HG03175 (cell line): ENCODE measurements at regions not wholly inside any gene's neighbourhood (a gene's known extent, or its start where the extent isn't known, plus 50 kb on each side); places are given as distances from the start of the nearest gene placed in this dataset.

ENCODE experiments used
- ATAC-seq: cut with Tn5 transposase; IDR thresholded peaks from one replicate; pipeline ENCODE4 v1.9.1; 2021; ENCODE audit warnings: mild to moderate bottlenecking, moderate library complexity; ENCODE audit not compliant: unreplicated experiment

DNA sequence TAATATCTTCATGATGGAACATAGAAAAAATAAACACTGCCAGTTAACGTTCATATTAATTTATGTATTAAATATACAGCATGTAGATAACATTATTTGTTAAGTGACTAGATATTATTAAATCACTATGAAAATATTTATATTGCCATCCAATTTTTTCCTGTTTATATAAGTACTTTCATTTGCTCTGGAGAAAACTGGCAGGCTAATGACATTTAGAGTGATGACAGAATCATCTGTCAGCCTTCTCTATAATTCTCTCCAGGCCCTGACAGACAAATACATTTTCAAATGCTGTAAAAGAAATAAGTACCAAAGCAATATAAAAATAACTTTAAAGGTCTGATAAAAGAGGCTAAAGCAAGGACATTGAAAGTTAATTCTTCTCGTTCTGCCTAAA, 2556.7 kb upstream of the PCDH20 start:
- ATAC-seq: no peak

DNA sequence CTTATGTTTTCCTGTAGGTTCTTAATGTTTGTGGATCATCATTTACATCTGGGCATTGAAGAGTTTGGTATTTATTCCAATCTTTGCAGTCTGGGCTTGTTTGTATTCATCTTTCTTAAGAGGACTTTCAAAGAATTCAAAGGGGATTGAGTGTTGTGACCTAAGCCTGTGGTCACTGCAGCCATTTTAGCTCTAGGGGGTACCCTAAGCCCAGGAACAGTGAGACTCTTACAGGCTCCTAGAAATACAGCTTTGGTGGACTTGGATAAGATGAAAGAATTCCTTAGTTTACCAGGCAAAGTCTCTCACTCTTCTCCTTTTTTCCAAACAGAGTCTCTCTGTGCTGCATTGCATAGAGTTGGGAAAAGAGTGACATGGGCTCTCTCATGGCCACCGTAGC, 2539.0 kb upstream of the PCDH20 start:
- no peak for ATAC-seq

DNA sequence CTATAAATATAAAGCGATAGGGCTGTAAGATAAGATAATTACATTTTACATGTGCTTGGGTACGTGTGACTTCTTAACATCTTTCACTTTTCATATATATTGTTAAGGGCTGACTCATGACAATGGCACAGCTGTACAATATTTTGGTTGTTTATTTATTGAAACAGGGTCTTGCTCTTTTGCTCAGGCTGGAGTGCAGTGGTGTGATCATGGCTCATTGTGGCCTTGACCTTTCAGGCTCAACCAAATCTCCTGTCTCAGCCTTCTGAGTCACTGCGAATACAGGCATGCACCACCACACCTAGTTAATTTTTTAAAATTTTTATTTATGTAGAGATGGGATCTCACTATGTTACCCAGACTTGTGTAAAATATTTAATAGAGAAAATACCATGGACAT, 2532.4 kb upstream of the PCDH20 start:
- ATAC-seq: no peak

- ATAC-seq: no peak
These were observed 2529.3 kb upstream of the PCDH20 start for GRCh38 chr13:63944911-63945310.

- no peak for ATAC-seq
These were observed 2526.7 kb upstream of the PCDH20 start for GRCh38 chr13:63942372-63942771.

GRCh38 chr13:63938851-63939250, 2523.2 kb upstream of the PCDH20 start:
- no peak for ATAC-seq

DNA sequence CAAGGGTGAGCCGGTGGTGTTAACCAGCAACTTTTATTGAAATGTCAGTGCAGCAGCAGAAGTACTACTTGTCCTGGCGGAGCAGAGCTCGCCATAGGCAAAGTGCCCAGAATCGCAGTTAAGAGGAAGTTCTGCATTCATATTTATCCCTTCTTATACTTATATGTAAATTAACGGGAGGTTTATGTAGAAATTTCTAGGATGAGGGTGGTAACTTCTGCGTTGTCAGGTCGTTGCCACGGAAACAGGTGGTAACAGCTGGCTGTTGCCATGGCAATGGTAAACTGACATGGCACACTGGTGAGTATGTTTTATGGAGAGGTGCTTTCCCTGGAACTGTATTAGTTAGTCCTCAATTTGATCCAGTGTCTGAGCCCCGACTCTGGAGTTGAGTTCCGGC, 2494.9 kb upstream of the PCDH20 start:
- ATAC-seq: no peak

GRCh38 chr13:63909726-63910375, 2494.2 kb upstream of the PCDH20 start:
- ATAC-seq: no peak

DNA sequence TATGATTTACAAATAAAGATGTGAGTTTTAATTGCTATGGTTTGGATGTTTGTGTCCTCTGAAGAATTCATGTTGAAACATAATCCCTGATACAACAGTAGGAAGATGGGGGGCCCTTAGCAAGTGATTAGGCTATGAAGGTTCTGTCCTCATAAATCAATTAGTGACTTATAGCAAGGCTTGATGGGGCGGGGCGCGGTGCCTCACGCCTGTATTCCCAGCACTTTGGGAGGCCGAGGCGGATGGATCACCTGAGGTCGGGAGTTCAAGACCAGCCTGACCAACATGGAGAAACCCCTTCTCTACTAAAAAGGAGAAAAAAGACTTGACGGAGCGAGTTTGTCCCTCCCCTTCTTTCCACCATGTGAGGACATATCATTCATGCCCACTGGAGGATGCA, 2486.5 kb upstream of the PCDH20 start:
- no peak for ATAC-seq

DNA sequence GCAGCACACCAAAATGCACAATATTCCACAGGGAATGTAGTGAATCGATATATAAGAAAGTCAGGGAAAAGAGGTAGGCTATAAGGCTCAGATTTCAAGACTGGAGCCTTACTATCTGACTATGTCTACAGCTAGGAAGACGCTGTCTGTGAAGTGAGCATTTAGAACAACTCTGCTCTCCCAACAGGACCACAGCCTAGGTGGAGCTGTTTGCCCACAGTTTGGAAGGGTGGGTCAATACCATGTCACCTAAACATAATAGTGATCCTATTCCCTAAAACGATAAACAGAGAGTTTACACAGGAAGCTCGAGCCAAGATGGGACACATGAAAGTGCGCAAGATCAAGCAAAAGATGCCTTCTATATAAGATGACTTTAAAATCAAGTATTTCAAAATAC, 2486.0 kb upstream of the PCDH20 start:
- no peak for ATAC-seq

GRCh38 chr13:63900406-63900805, 2484.8 kb upstream of the PCDH20 start:
- ATAC-seq: no peak

DNA sequence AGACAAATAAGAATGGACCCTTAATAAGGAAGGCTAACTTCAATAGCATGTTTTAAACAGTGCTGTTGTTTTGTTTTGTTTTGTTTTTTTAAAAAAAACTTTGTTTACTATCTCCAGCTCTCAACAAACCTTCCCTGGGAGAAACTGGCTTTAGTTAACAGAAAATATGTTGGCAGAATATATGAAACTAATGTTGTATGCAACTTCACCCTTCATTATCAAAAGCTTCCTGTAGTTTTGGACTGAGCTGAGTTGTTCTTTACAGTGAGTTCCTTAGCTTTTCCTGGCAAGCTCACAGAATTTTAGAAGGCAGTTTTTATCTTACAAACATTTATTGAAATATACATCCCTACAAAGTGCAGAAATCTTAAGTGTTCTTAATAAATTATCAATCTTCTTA, 2480.7 kb upstream of the PCDH20 start:
- no peak for ATAC-seq

DNA sequence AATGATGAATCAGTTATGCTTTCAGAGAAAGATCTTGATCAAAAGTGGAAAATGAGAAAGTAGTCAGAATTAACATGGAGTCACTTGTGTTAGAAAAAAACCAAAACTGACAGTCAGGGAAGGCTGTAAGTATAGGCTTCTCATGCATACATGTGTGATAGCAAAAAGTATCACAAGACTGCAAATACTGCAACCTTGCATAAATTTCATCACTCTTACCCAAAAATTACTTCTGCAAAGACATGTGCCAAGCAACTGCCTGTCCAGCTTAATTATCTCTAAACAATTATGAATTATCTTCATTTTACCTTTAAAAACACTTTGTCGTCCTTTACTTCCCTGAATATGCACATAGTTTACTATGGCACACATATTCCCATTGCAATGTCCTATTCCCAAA, 2466.4 kb upstream of the PCDH20 start:
- ATAC-seq: no peak

GRCh38 chr13:63880705-63881104, 2465.1 kb upstream of the PCDH20 start:
- ATAC-seq: no peak

GRCh38 chr13:63873936-63874335, 2458.3 kb upstream of the PCDH20 start:
- no peak for ATAC-seq

- no peak for ATAC-seq
These were observed 2448.7 kb upstream of the PCDH20 start for GRCh38 chr13:63864171-63864902.

- no peak for ATAC-seq
These were observed 2439.9 kb upstream of the PCDH20 start for GRCh38 chr13:63855457-63856118.

DNA sequence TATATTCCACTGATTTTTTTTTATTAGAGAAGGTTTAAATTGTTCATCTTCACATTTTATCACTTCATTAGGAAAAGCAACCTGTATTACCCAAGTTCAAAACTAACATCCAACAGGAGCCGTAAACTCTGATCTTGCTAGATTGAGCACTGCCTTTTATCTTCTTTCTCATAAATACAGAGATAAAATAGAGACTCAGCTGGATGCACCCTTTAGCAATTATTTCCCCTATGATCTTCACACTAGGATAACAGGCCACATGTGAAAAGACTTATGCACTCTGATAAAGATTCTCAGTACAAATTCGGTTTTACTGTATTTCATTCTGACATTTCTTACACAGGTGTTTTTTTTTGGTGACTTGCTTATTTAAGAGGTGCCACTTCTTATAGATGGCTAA, 2438.2 kb upstream of the PCDH20 start:
- ATAC-seq: no peak

- ATAC-seq: no peak
These were observed 2435.9 kb upstream of the PCDH20 start for GRCh38 chr13:63851526-63851925.

GRCh38 chr13:63843766-63844699, 2428.4 kb upstream of the PCDH20 start:
- no peak for ATAC-seq

DNA sequence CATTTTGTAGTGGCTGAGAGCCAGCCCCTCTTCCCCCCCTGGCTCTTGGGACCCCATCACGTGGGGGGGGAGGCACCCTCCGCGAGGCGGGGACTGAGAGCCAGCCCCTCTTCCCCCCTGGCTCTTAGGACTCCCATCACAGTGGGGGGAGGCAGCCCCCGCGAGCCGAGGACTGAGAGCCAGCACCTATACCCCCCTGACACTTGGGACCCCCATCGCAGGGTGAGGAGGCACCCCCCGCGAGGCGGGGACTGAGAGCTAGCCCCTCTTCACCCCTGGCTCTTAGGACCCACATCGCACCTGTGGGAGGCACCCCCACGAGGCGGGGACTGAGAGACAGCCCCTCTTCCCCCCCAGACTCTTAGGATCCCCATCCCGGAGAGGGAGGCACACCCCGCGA, 2426.5 kb upstream of the PCDH20 start:
- no peak for ATAC-seq
